CD8-positive, alpha-beta memory T cell (primary cell): ENCODE measurements at regions not wholly inside any gene's neighbourhood (a gene's known extent, or its start where the extent isn't known, plus 50 kb on each side); places are given as distances from the start of the nearest gene placed in this dataset.

ENCODE experiments used
- CTCF ChIA-PET: fragments of 350-600 bp; sonication (Branson Sonifier 250); formaldehyde crosslinking; loops from one replicate; lab custom pipeline; 2021; ENCODE audit warnings: antibody characterized with exemption; lab: Charles Lee
- POLR2A ChIA-PET: fragments of 350-600 bp; sonication (Branson Sonifier 250); formaldehyde crosslinking; loops from one replicate; lab custom pipeline; 2021; ENCODE audit warnings: antibody characterized with exemption; lab: Charles Lee
- DNase-seq, 5 donors: peaks; one replicate each; pipeline versions ENCODE4 v3.0.0 to v3.0.0-alpha.2; 2020 to 2022; ENCODE audit warnings: mixed read lengths in 1 of 5
- H3K27ac ChIP-seq: one replicate; pipeline ENCODE4 v1.7.0; 2013; ENCODE audit warnings: low read depth, mild to moderate bottlenecking, low read length, moderate library complexity
- H3K27me3 ChIP-seq: 2 replicates; pipeline ENCODE4 v1.7.0; 2013; ENCODE audit warnings: low read length, mild to moderate bottlenecking; ENCODE audit not compliant: insufficient read depth, poor library complexity, severe bottlenecking
- H3K36me3 ChIP-seq: 2 replicates; pipeline ENCODE4 v1.7.0; 2013; ENCODE audit warnings: mild to moderate bottlenecking, low read length, moderate library complexity; ENCODE audit not compliant: insufficient read depth
- H3K4me1 ChIP-seq: 2 replicates; pipeline ENCODE4 v1.7.0; 2013; ENCODE audit warnings: mild to moderate bottlenecking, low read length, moderate library complexity; ENCODE audit not compliant: insufficient read depth
- H3K4me3 ChIP-seq: 2 replicates; pipeline ENCODE4 v1.7.0; 2013; ENCODE audit warnings: mild to moderate bottlenecking, low read length
- H3K9me3 ChIP-seq: 2 replicates; pipeline ENCODE4 v1.7.0; 2013; ENCODE audit warnings: mild to moderate bottlenecking, low read length
- H3K27ac Mint-ChIP-seq, 8 donors: one replicate each; pipeline ENCODE4 v1.8.0; 2020 to 2021; ENCODE audit warnings: mixed read lengths in 8 of 8, mild to moderate bottlenecking in 6 of 8, inconsistent platforms in 3 of 8, moderate library complexity in 3 of 8
- H3K27me3 Mint-ChIP-seq, 2 donors: one replicate each; pipeline ENCODE4 v1.8.0; 2020 to 2021; ENCODE audit warnings: mixed read lengths in 2 of 2, mild to moderate bottlenecking in 1 of 2, moderate library complexity in 1 of 2
- H3K36me3 Mint-ChIP-seq, 3 donors: one replicate each; pipeline ENCODE4 v1.8.0; 2020 to 2021; ENCODE audit warnings: mixed read lengths in 3 of 3, inconsistent platforms in 1 of 3, mild to moderate bottlenecking in 1 of 3
- H3K4me1 Mint-ChIP-seq, 3 donors: one replicate each; pipeline ENCODE4 v1.8.0; 2020 to 2021; ENCODE audit warnings: mixed read lengths in 3 of 3, inconsistent platforms in 1 of 3, mild to moderate bottlenecking in 1 of 3
- H3K4me3 Mint-ChIP-seq, 7 donors: one replicate each; pipeline ENCODE4 v1.8.0; 2020 to 2021; ENCODE audit warnings: mixed read lengths in 7 of 7, mild to moderate bottlenecking in 6 of 7, moderate library complexity in 4 of 7, inconsistent platforms in 2 of 7
- H3K9me3 Mint-ChIP-seq, 5 donors: one replicate each; pipeline ENCODE4 v1.8.0; 2020 to 2022; ENCODE audit warnings: mixed read lengths in 5 of 5, mild to moderate bottlenecking in 3 of 5, moderate library complexity in 2 of 5, inconsistent platforms in 1 of 5

DNA sequence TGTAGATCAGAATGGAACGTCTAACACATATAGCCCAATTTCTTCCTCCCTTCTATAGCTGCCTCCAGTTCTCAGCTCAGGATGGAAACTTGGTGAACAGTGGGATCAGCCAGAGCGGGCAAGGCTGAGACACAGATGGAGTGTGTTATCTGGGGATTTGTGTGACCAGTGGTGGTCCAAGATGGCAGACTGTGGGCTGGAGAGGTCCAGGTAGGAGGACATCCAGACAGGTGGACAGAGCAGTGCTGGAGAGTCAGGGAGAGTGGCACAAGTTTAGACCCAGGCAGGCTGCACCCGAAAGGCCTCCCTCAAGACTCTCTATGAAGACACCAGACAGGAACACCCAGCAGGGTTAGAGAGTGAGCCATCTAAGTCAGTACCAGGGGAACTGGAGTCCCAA, 116.1 kb upstream of the CPSF6 start:
- POLR2A ChIA-PET, result interaction anchor here (0.6 kb wide), 1 partner anchor 119 kb away, joined by 3 read pairs; no protein-coding TSS in a partner anchor
- no peaks in the 10 kb centered on the region for H3K36me3 Mint-ChIP-seq

DNA sequence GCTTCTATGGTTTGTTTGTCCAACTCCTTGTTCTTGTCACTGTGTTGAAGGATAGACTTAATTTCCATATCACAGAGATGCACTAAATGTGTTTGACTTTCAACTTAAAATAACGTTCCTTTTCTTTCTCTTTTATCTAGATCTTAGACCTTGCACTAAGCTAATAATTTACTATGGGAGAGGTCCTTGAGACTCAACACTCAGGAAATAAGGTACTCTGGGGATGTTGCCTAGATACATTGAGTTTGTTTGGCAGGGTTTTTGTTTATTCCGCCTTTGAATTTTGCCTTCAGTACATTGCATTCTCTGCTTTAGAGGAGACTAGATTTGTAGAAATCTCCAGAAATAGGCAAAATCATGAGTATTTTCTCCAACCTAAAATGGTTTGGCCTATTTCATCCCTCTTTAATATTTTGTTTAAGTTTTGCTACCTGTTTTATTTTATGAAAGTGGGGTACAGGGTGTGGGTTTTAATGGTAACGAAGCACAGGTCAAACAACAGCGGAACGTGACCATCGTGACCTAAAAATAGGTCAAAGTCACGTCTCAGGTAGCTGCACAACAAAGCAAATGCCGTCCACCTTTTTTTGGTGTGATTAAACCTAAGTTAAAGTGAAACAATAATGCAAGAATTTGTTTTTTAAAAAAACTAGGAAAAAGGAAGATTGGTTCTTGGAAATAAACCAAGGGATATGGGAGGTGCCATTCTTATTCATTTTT, 115.3 kb upstream of the CPSF6 start:
- DNase-seq, result no peak
- H3K4me3 ChIP-seq, result no peak overlapping the region
- Mint-ChIP-seq H3K36me3 (no peaks in the 10 kb centered on the region), H3K27me3 (peaks cover 0 to 10% of the 10 kb centered on the region in 2 donors), H3K4me1 (no peaks in the 10 kb centered on the region), H3K27ac (no peak overlapping the region), H3K4me3 (no peak overlapping the region), H3K9me3 (no peaks in the 10 kb centered on the region)
- H3K27ac ChIP-seq, result no peak overlapping the region
- no peaks in the 10 kb centered on the region for H3K36me3 ChIP-seq
- ChIA-PET POLR2A (interaction anchor here (0.6 kb wide), 1 partner anchor 118 kb away, joined by 3 read pairs; no protein-coding TSS in a partner anchor), CTCF (no interaction called here)
- no peaks in the 10 kb centered on the region for H3K9me3 ChIP-seq
- no peaks in the 10 kb centered on the region for H3K27me3 ChIP-seq
- H3K4me1 ChIP-seq, result no peaks in the 10 kb centered on the region

More for the DNA sequence above, 116.1 kb upstream of the CPSF6 start:
- Mint-ChIP-seq H3K4me1 (no peaks in the 10 kb centered on the region), H3K9me3 (no peaks in the 10 kb centered on the region), H3K27ac (no peak overlapping the region), H3K27me3 (peaks cover 0 to 10% of the 10 kb centered on the region in 2 donors), H3K4me3 (no peak overlapping the region)
- CTCF ChIA-PET, result no interaction called here
- Histone ChIP-seq H3K4me3 (no peak overlapping the region), H3K27me3 (no peaks in the 10 kb centered on the region), H3K4me1 (no peaks in the 10 kb centered on the region), H3K9me3 (no peaks in the 10 kb centered on the region), H3K36me3 (no peaks in the 10 kb centered on the region), H3K27ac (no peak overlapping the region)
- no peak for DNase-seq

DNA sequence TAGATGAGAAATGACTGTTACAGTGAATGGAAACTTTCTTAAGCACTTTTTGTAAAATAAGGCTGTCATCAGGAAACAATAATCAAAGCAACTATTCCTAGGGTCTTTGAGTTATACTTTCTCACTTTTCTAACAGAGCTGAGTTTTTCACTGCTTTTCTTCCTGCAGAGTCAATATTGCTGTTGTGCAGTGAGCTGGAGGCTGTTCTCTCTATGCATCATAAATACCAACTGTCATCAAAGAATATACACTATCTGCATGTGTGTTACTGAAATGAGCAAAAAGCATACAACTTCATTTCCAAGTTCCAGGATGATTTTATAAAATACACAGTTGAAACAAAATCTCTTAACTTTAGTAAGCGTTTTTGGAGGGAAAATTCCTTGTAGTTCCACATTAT, 110.4 kb upstream of the CPSF6 start:
- H3K4me3 Mint-ChIP-seq, result no peak overlapping the region
- DNase-seq, result no peak
- Histone ChIP-seq H3K4me3 (no peak overlapping the region), H3K27me3 (no peaks in the 10 kb centered on the region), H3K9me3 (no peaks in the 10 kb centered on the region), H3K27ac (no peak overlapping the region), H3K4me1 (no peaks in the 10 kb centered on the region), H3K36me3 (no peaks in the 10 kb centered on the region)
- H3K27ac Mint-ChIP-seq, result no peak overlapping the region
- H3K9me3 Mint-ChIP-seq, result no peaks in the 10 kb centered on the region
- no peaks in the 10 kb centered on the region for H3K4me1 Mint-ChIP-seq
- POLR2A ChIA-PET, result no interaction called here
- peaks cover 0 to 2% (median 0%) of the 10 kb centered on the region in 3 donors for H3K36me3 Mint-ChIP-seq
- CTCF ChIA-PET, result no interaction called here
- H3K27me3 Mint-ChIP-seq, result peaks cover 0 to 17% of the 10 kb centered on the region in 2 donors

GRCh38 chr12:69129564-69129963, 109.8 kb upstream of the CPSF6 start:
- Mint-ChIP-seq H3K27me3 (peaks cover 3 to 20% of the 10 kb centered on the region in 2 donors), H3K36me3 (peaks cover 0 to 2% (median 0%) of the 10 kb centered on the region in 3 donors), H3K9me3 (no peaks in the 10 kb centered on the region), H3K4me1 (no peaks in the 10 kb centered on the region), H3K27ac (no peak overlapping the region), H3K4me3 (no peak overlapping the region)
- Histone ChIP-seq H3K4me3 (no peak overlapping the region), H3K36me3 (no peaks in the 10 kb centered on the region), H3K4me1 (no peaks in the 10 kb centered on the region), H3K9me3 (no peaks in the 10 kb centered on the region), H3K27me3 (no peaks in the 10 kb centered on the region), H3K27ac (no peak overlapping the region)
- no peak for DNase-seq
- CTCF ChIA-PET, result no interaction called here
- POLR2A ChIA-PET, result no interaction called here

DNA sequence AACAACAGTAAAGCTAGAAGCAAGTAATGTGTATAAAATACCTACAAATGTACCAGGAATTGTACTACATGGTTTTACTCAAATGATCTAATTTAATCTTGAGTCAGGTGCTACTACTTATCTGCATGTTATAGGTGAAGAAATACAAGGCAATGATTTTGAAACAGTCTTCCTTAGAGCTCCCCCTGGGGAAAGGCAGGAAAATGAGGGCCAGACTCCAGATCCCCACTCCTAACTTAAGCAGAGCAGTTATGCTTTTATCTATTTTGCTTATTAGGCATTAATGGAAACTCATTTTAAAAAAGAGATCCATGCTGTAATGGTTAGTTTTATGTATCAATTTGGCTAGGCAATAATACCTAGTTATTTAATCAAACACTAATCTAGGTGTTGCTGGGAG, 109.3 kb upstream of the CPSF6 start:
- H3K9me3 Mint-ChIP-seq, result no peaks in the 10 kb centered on the region
- peaks cover 0 to 2% (median 0%) of the 10 kb centered on the region in 3 donors for H3K36me3 Mint-ChIP-seq
- H3K27me3 Mint-ChIP-seq, result peaks cover 3 to 20% of the 10 kb centered on the region in 2 donors
- DNase-seq, result no peak
- ChIA-PET CTCF (no interaction called here), POLR2A (no interaction called here)
- H3K4me3 Mint-ChIP-seq, result no peak overlapping the region
- H3K4me3 ChIP-seq, result no peak overlapping the region
- H3K27me3 ChIP-seq, result no peaks in the 10 kb centered on the region
- no peaks in the 10 kb centered on the region for H3K4me1 ChIP-seq
- H3K9me3 ChIP-seq, result no peaks in the 10 kb centered on the region
- H3K4me1 Mint-ChIP-seq, result no peaks in the 10 kb centered on the region
- H3K36me3 ChIP-seq, result no peaks in the 10 kb centered on the region
- H3K27ac Mint-ChIP-seq, result no peak overlapping the region
- H3K27ac ChIP-seq, result no peak overlapping the region

GRCh38 chr12:69131077-69131476, 108.3 kb upstream of the CPSF6 start:
- Histone ChIP-seq H3K9me3 (no peaks in the 10 kb centered on the region), H3K36me3 (no peaks in the 10 kb centered on the region), H3K4me3 (no peak overlapping the region), H3K27me3 (no peaks in the 10 kb centered on the region), H3K27ac (no peak overlapping the region), H3K4me1 (no peaks in the 10 kb centered on the region)
- H3K4me1 Mint-ChIP-seq, result no peaks in the 10 kb centered on the region
- H3K4me3 Mint-ChIP-seq, result no peak overlapping the region
- CTCF ChIA-PET, result no interaction called here
- H3K9me3 Mint-ChIP-seq, result no peaks in the 10 kb centered on the region
- H3K27ac Mint-ChIP-seq, result peak overlapping the region in 1 of 8 donors; percentile 40
- POLR2A ChIA-PET, result no interaction called here
- DNase-seq, result no peak
- H3K27me3 Mint-ChIP-seq, result peaks cover 3 to 22% of the 10 kb centered on the region in 2 donors
- H3K36me3 Mint-ChIP-seq, result peaks cover 0 to 2% (median 0%) of the 10 kb centered on the region in 3 donors

- Histone ChIP-seq H3K27me3 (no peaks in the 10 kb centered on the region), H3K9me3 (no peaks in the 10 kb centered on the region), H3K36me3 (no peaks in the 10 kb centered on the region), H3K4me1 (no peaks in the 10 kb centered on the region), H3K27ac (no peak overlapping the region), H3K4me3 (no peak overlapping the region)
- Mint-ChIP-seq H3K9me3 (peaks cover 19 to 36% (median 29%) of the 10 kb centered on the region in 5 donors), H3K27ac (no peak overlapping the region), H3K4me1 (no peaks in the 10 kb centered on the region), H3K4me3 (no peak overlapping the region), H3K27me3 (peaks cover 15 to 46% of the 10 kb centered on the region in 2 donors), H3K36me3 (peaks cover 0 to 22% (median 1%) of the 10 kb centered on the region in 3 donors)
- CTCF ChIA-PET, result no interaction called here
- DNase-seq, result no peak
- POLR2A ChIA-PET, result no interaction called here
Measured at GRCh38 chr12:69136931-69137613, 102.3 kb upstream of the CPSF6 start.

- H3K36me3 ChIP-seq, result no peaks in the 10 kb centered on the region
- peaks cover 0 to 22% (median 1%) of the 10 kb centered on the region in 3 donors for H3K36me3 Mint-ChIP-seq
- H3K27ac ChIP-seq, result no peak overlapping the region
- H3K4me3 Mint-ChIP-seq, result no peak overlapping the region
- ChIA-PET CTCF (interaction anchor here (1.7 kb wide), 1 partner anchor 13 kb away, joined by 6 read pairs; no protein-coding TSS in a partner anchor), POLR2A (no interaction called here)
- H3K4me3 ChIP-seq, result no peak overlapping the region
- H3K27me3 ChIP-seq, result no peaks in the 10 kb centered on the region
- H3K27me3 Mint-ChIP-seq, result peaks cover 12 to 28% of the 10 kb centered on the region in 2 donors
- H3K9me3 ChIP-seq, result no peaks in the 10 kb centered on the region
- H3K27ac Mint-ChIP-seq, result no peak overlapping the region
- H3K4me1 Mint-ChIP-seq, result no peaks in the 10 kb centered on the region
- no peaks in the 10 kb centered on the region for H3K4me1 ChIP-seq
- peaks cover 19 to 36% (median 29%) of the 10 kb centered on the region in 5 donors for H3K9me3 Mint-ChIP-seq
- DNase-seq, result no peak
Measured at GRCh38 chr12:69141074-69141473, 98.3 kb upstream of the CPSF6 start.
